Hepatic stellate cell (primary cell): ENCODE measurements at regions not wholly inside any gene's neighbourhood (a gene's known extent, or its start where the extent isn't known, plus 50 kb on each side); places are given as distances from the start of the nearest gene placed in this dataset.

ENCODE experiments used
- DNase-seq: peaks from one replicate; pipeline ENCODE4 v3.0.0; 2011; ENCODE audit warnings: low spot score

- no peak for DNase-seq
Observed at GRCh38 chrX:137387646-137388045, 178.3 kb upstream of the ZIC3 start.

DNA sequence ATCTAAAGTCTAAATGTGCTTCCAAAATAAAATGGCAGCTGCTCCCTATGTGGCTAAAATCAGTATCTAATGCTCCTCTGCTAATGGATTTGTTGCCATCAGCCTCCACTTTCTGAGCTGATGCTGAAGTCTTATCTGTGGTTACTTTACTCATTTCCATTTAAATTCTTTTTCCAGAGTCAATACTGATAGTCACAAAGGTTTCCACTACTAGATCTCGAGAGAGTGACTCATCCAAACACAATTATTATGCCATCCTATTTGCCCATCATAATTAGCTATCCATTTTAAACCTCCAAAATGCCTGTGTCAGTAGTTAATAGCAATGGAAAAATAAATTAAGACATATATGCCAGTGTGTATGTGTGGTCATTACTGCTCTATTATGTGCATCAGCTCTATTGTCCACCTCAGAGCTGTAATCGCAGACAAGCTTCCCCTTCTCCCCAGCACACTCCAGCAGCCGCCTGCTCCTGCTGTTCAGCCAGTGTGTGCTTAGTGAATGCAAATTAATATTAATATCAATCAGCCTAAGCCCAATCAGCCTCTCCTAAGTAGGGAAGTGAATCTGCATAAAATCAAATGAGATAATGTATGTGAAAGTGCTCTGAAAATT is 199.8 kb upstream of the ZIC3 start:
- no peak for DNase-seq

DNA sequence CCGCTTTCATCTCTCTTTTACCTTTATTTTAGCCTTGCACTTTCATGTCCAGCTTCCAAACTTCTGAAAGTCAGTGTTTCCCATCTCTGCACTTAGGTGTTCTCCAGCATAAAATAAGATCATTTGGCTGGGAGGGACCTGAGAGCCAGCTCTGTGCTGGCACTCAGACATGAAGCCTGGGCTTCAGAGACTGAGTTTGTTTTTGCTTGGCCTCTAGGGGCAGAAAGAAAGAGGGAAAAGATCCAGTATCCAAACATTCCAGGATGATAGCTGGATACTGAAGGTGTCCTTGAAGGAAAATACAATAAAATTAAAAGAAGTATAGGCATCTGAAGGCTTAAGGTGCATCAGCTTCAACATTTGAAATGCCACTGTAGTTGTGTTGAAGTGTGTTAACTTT is 202.4 kb upstream of the ZIC3 start:
- no peak for DNase-seq

DNA sequence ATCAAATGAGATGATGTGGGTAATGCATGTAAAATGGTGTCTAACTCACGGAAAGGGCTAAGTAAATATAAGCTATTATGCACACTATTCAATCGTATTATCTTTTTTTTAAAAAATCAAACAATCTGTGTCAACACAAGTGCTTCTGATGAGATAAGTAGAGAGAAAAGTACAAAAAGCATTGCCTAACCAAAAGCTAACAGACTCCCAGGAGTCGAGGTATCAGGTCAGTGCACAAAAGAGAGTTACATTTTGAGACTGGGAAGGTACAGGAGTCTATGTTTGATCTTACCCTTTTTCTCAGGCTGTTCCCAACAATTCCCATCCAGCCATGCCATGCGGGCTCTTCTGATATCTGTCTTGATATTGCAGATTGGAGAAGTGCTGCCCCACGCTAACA is 203.3 kb upstream of the ZIC3 start:
- DNase-seq: no peak

GRCh38 chrX:137354851-137355250 is 211.1 kb upstream of the ZIC3 start:
- no peak for DNase-seq

GRCh38 chrX:137353404-137353803 is 212.5 kb upstream of the ZIC3 start:
- DNase-seq: no peak

DNA sequence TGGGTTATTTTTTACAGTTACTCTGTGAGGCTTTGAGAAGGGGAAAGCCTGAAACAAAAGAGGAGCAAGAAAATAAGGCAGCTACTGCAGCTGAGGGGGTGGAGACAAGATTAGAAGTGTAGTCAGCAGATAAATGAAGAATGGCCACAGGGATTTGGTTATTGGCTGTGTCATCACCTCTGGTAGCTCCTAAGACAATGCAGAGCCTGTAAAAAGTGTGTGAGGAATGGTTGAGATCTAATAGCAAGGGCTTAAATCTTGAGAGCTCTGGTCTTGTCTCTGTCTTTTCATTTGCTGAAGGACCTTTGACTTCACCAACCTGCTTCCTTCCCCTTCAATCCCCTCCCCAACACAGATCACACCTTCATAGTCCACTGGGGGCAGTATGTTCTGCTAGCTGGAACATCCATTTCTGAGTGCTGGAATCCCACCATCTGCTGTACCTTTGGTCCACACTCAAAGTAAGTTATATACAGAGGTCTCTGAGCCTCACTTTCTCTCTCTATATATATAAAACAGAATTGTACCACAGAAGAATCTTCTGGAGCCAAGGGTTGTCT is 213.7 kb upstream of the ZIC3 start:
- no peak for DNase-seq

GRCh38 chrX:137342969-137343368 is 223.0 kb upstream of the ZIC3 start:
- DNase-seq: no peak

- no peak for DNase-seq
Observed at GRCh38 chrX:137313627-137314026, 252.3 kb upstream of the ZIC3 start.

GRCh38 chrX:137305404-137305803 is 260.5 kb upstream of the ZIC3 start:
- no peak for DNase-seq

DNA sequence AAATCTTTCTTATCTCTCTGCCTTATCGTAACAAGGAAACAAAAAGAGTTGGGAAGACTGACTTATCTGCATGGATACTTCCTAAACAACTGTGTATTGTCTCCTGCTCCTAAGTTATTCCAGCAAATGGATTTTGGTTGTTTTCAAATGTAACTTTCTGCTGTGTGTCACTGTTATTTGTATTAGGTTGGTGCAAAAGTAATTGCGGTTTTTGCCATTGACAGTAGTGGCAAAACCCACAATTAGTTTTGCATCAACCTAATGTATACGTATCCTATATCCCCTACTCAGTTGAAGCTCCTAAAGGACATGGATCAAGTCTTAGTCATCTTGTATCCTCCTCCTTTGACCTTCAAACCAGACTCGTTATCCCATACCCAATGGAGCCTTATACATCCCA is 263.4 kb upstream of the GPR101 start:
- DNase-seq: no peak

GRCh38 chrX:137290011-137290410 is 256.2 kb upstream of the GPR101 start:
- no peak for DNase-seq

GRCh38 chrX:137287191-137287590 is 253.4 kb upstream of the GPR101 start:
- DNase-seq: no peak

GRCh38 chrX:137286423-137286822 is 252.6 kb upstream of the GPR101 start:
- no peak for DNase-seq

- DNase-seq: no peak
Observed at GRCh38 chrX:137278825-137279224, 245.0 kb upstream of the GPR101 start.

- DNase-seq: no peak
Observed at GRCh38 chrX:137263374-137263773, 229.6 kb upstream of the GPR101 start.

DNA sequence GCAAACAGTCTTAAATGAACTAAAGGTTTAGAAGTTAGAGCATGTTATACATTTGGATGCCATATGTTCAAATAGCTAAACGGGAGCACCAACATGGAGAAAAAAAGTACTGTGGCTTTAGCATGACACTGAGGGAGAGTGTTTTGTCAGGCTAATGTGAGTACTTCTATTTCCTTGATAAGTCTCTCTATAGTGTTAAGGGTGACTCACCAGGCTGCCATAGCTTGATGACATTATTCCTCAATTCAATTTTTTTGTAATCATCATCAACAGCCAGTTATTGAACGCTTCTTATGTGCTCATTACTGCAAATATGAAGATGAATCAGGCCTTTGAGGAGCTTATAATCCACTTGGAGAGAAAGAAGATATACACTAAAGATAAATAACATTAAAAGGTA is 211.4 kb upstream of the GPR101 start:
- DNase-seq: no peak

- DNase-seq: no peak
Observed at GRCh38 chrX:137236837-137237236, 203.0 kb upstream of the GPR101 start.

DNA sequence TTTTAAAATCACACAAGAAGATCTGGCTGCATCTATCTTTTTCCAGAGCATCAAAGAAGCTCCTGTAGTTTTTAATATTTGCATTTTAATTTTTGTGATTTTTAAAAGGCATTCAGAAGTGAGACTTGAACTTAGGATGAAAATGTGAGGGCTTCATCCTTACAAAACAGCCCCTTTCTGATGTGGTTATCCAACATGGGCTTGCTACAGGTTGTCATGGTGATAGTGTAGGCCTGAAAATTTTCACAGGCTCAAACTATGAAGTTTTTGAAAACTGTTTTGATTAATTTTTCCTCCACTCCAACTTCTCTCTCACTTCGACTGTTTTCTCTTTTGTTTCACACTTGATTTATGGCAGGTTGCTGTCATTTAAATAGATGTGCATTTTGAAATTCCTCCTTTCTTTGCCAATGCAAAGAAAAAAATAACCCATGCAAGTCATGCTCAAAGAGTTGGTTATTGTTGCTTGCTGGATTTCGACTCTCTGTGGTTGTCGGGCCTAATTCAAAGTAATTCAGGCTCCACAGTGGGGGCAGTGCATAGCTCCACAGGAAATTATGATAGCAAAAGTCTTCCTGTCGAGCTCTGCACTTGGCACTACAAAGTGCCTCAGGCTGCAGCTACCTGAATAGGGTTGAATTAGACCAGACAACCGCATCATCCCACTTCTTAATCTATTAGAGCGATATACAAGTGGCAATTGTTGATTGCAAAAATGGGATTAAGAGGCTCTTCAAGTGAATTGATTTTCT is 201.0 kb upstream of the GPR101 start:
- no peak for DNase-seq

- DNase-seq: no peak
Observed at GRCh38 chrX:137233478-137233877, 199.7 kb upstream of the GPR101 start.

GRCh38 chrX:137227151-137227550 is 193.4 kb upstream of the GPR101 start:
- no peak for DNase-seq

DNA sequence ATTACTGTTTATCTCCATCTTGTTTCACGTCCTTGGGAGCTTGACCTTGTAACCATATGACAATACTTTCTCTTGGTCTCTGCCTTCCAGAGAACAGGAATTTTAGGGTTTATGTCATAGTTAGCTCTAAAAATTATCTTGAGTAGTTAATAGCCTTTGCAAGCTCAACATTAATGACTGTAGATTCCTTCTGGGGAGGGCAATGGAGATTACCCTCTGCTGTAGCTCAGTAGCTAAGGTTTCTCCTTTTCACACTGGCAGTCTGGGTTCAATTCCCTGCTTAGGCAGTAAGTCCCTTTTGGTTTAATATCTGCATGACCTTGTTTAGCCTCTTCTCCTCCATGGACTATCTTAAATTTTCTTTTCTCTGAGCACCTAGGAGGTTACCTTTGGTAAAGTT is 181.7 kb upstream of the GPR101 start:
- no peak for DNase-seq

- DNase-seq: no peak
Observed at GRCh38 chrX:137212078-137212632, 178.4 kb upstream of the GPR101 start.
